Neural cell (in vitro differentiated cells): ENCODE measurements at regions not wholly inside any gene's neighbourhood (a gene's known extent, or its start where the extent isn't known, plus 50 kb on each side); places are given as distances from the start of the nearest gene placed in this dataset.

Experiments
- EP300 ChIP-seq: fragments of 450-650 bp; conservative IDR thresholded peaks from 2 replicates; pipeline ENCODE4 v1.6.1; 2014; ENCODE audit warnings: antibody characterized with exemption, mild to moderate bottlenecking, moderate library complexity; ENCODE audit not compliant: poor library complexity, severe bottlenecking
- EZH2 ChIP-seq: fragments of 200-600, 300-800 bp; shearing (Covaris generic), sonication (generic); IDR thresholded peaks from 2 replicates; pipeline ENCODE4 v1.6.1; 2014; ENCODE audit warnings: antibody characterized with exemption, low read length, borderline replicate concordance, mild to moderate bottlenecking; ENCODE audit not compliant: insufficient read depth, poor library complexity, severe bottlenecking
- MXI1 ChIP-seq: fragments of 450-650 bp; conservative IDR thresholded peaks from 2 replicates; pipeline ENCODE4 v1.6.1; 2014; ENCODE audit warnings: antibody characterized with exemption, mild to moderate bottlenecking; ENCODE audit not compliant: poor library complexity, severe bottlenecking
- POLR2AphosphoS5 ChIP-seq: IDR thresholded peaks from 2 replicates; pipeline ENCODE4 v1.6.1; 2012
- RAD21 ChIP-seq: fragments of 450-650 bp; conservative IDR thresholded peaks from 2 replicates; pipeline ENCODE4 v1.6.1; 2014; ENCODE audit warnings: antibody characterized with exemption, mild to moderate bottlenecking, moderate library complexity
- SMC3 ChIP-seq: fragments of 450-650 bp; conservative IDR thresholded peaks from 2 replicates; pipeline ENCODE4 v1.6.1; 2014; ENCODE audit warnings: antibody characterized with exemption, mild to moderate bottlenecking, moderate library complexity; ENCODE audit not compliant: poor library complexity
- TF ChIP-seq, protein P1 (sequence below): fragments of 450-650 bp; IDR thresholded peaks from 2 replicates; pipeline ENCODE4 v1.5.1; 2014; ENCODE audit warnings: antibody characterized with exemption, mild to moderate bottlenecking, moderate library complexity; ENCODE audit not compliant: poor library complexity, severe bottlenecking
- TF ChIP-seq, protein P2 (sequence below): IDR thresholded peaks from 2 replicates; pipeline ENCODE4 v1.6.1; 2012; ENCODE audit warnings: borderline replicate concordance

DNA sequence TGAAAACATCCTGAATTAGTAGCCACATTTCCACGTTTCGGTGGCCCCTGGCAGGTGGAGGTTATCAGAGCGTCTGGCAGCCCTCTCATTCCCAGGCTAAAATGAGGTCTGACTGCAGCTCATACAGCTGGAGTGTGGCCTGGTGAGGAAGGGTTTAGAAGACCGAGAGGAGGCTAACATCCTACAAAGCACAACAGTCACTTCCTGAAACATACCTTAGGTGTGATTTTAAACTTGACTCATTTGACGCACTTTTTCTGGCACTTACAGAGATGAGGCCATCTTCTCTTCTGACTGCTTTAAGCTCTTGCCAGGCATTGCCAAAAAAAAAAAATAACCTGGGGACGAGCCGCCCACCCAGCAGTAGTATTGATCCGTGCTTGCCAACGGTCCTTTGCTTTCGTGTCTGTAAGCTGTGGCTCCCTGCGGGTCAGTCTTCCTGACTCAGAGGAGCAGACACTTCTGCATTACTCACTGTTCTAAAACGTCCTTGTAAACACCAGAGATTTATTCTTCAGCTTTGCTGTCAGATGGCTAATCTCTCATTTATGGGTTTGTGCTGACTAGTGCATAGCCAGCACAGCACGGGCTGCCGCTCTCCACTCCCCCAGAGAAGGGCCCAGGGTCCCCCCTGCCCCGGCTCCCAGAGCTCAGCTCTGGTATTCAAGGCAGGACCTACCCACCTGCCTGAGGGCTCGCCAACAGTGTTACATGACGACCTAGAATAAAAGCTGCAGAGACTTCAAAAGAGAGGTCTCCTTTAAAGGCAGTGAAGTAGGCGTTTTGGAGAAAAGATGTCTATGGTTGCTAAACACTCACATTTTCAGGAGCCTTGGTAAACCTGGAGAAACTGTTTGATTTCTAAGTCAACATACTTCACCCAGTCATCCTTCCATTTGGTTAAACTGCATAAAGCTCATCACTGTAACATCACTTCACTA lies 78.5 kb upstream of the FRMD1 start:
- TF ChIP-seq POLR2AphosphoS5 (no peak), EP300 (no peak), SMC3 (no peak), EZH2 (no peak), MXI1 (no peak), RAD21 (no peak)
- TF ChIP-seq, protein P1, sequence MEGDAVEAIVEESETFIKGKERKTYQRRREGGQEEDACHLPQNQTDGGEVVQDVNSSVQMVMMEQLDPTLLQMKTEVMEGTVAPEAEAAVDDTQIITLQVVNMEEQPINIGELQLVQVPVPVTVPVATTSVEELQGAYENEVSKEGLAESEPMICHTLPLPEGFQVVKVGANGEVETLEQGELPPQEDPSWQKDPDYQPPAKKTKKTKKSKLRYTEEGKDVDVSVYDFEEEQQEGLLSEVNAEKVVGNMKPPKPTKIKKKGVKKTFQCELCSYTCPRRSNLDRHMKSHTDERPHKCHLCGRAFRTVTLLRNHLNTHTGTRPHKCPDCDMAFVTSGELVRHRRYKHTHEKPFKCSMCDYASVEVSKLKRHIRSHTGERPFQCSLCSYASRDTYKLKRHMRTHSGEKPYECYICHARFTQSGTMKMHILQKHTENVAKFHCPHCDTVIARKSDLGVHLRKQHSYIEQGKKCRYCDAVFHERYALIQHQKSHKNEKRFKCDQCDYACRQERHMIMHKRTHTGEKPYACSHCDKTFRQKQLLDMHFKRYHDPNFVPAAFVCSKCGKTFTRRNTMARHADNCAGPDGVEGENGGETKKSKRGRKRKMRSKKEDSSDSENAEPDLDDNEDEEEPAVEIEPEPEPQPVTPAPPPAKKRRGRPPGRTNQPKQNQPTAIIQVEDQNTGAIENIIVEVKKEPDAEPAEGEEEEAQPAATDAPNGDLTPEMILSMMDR: no peak
- TF ChIP-seq, protein P2, sequence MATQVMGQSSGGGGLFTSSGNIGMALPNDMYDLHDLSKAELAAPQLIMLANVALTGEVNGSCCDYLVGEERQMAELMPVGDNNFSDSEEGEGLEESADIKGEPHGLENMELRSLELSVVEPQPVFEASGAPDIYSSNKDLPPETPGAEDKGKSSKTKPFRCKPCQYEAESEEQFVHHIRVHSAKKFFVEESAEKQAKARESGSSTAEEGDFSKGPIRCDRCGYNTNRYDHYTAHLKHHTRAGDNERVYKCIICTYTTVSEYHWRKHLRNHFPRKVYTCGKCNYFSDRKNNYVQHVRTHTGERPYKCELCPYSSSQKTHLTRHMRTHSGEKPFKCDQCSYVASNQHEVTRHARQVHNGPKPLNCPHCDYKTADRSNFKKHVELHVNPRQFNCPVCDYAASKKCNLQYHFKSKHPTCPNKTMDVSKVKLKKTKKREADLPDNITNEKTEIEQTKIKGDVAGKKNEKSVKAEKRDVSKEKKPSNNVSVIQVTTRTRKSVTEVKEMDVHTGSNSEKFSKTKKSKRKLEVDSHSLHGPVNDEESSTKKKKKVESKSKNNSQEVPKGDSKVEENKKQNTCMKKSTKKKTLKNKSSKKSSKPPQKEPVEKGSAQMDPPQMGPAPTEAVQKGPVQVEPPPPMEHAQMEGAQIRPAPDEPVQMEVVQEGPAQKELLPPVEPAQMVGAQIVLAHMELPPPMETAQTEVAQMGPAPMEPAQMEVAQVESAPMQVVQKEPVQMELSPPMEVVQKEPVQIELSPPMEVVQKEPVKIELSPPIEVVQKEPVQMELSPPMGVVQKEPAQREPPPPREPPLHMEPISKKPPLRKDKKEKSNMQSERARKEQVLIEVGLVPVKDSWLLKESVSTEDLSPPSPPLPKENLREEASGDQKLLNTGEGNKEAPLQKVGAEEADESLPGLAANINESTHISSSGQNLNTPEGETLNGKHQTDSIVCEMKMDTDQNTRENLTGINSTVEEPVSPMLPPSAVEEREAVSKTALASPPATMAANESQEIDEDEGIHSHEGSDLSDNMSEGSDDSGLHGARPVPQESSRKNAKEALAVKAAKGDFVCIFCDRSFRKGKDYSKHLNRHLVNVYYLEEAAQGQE: no peak
